ENCODE measurements at regions not wholly inside any gene's neighbourhood (a gene's known extent, or its start where the extent isn't known, plus 50 kb on each side); places are given as distances from the start of the nearest gene placed in this dataset.
A peak's percentile ranks its signal among the peaks of the same experiment; 100 is the strongest.
"Not testable (repeated sequence)": the region's sequence is repeated elsewhere in the genome, so short reads cannot be mapped to it uniquely, and the experiment has no call there.

DNA sequence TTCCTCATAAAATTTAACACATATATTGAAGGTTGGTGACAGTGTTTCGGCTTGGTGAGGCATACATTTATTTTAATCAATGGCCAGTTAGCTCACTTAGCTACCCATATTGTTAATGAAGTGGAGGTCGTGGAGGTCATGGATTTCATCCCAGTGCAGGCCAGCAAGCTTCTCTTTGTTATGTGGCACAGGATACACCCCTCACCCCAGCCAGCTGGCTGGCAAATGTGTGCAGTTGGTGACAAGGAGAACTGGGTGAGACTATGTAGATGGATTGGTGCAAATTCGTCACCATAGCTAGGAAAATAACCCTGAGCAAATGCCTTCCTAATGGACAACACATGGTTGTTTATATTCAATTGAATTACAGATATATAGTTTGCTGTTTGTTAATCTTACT is 50.5 kb upstream of the FOXP2 start:
- no peak for DNase-seq

DNA sequence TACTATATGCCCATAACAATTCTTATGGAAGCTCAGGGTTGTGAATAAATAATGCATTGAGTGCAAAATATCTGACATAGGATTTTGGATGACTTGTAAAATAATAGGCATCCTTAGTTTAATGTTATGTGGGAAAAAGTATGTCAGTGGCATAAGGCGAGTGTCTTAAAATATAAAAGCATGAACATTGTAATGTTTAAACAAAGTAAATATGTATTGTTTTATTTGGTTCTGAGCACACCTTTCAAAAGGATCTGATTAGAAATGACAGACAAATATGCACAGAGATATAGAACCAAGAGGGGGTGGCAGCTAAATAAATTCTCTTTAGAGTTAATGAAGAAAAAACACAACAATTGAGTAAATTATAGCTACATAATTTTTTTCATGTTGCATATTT is 51.3 kb upstream of the FOXP2 start:
- DNase-seq, result no peak

DNA sequence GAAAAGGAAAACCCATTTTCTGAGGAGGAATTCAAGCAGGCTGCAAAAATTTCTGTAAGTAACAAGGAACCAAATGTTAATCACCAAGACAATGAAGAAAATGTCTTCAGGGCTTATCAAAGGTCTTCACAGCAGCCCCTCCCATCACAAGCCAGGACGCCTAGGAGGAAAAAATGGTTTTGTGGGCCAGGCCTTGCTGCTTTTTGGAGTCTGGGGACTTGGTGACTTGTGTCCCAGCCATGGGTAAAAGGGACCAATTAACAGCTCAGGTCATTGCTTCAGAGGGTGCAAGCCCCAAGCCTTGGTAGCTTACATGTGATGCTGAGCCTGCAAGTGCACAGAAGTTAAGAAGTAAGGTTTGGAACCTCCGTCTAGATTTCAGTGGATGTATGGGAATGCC is 55.7 kb upstream of the FOXP2 start:
- no peak for DNase-seq

DNA sequence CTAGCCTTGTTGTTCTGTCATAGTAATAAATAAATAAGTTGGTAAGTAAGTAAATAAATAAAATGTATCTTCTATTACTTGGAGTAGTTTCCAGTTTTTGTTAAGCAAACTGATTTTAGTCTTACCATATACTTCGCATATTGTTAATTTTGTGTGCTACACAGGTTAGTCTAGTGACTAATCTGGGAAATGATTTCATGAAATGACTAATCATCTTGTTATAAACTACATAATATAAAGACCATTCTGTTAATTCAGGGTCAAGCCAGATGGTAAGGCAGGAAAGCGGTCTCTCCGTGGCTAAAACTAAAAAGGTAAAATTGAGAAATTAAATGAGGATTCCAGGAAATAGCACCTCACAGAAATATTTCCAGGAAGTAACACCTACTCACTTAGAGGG is 58.5 kb upstream of the FOXP2 start:
- DNase-seq, result no peak

DNA sequence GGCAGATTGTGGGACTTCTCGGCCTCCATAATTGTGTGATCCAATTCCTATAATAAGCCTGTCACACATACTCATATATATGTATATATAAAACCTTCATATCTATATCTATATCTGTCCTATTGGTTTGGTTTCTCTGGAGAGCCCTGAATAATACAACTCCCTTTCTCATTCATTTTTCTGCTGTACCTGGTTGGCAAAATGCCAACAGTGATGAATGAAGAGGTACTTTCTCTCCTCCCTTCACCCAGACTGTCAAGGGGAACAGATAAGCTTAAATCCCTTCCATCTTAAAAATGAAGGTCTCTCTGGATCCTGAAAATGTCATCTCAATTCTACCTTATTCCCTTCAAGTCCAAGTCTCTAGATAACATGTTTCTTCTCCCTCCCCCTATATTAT is 60.3 kb upstream of the FOXP2 start:
- peak; percentile 18 for DNase-seq

DNA sequence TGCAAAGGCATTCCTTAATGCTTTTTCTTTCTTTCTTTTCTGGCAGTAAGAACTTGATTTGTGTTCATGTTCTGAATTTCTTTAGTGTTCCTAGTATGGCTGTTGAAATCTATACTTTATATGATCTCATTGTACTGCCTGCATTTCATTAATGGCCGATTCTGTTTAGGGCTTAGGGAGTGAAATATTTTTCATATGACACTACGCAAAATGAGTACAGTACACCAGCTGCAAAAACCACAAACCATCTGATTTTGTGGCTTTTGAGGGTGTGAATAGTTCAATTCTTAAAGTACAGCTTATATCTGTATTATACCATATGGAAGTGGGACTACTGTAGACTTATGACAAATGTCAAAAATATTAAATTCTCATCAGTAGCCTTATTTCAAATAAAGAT is 69.1 kb upstream of the FOXP2 start:
- no peak for DNase-seq

DNA sequence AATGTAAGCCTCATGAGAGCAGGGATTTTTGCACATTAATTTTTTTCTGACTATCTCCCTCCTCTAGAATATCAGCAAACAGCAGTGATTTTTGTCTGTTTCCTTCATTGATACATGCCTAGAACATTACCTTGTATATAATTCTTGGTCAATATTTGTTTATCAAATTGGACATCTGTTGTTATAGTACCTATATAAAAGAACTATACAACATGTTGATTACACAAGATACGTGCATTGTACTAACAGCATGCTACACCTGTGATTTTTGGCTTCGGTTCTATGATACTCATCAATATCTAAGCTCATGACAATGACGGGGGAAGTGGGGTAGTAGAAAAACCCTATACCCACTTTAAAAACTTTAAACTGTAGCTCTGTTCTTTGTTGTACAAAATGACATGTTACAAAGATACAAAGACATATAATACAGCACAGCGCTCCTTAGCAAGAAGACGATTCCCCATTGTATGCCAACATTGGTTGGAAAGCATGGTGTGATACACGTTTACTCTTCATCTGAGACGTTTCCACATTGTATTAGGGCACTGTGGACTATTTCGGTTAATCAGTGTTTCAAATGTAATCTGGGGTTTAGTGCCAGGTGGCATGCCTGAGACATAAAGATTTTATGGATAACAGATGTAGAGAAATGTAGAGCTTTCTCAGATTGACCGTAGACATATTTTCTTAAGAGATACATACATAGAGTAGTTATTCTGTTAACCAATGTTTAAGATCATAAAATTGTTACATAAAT is 70.5 kb upstream of the FOXP2 start:
- no peak for DNase-seq

DNA sequence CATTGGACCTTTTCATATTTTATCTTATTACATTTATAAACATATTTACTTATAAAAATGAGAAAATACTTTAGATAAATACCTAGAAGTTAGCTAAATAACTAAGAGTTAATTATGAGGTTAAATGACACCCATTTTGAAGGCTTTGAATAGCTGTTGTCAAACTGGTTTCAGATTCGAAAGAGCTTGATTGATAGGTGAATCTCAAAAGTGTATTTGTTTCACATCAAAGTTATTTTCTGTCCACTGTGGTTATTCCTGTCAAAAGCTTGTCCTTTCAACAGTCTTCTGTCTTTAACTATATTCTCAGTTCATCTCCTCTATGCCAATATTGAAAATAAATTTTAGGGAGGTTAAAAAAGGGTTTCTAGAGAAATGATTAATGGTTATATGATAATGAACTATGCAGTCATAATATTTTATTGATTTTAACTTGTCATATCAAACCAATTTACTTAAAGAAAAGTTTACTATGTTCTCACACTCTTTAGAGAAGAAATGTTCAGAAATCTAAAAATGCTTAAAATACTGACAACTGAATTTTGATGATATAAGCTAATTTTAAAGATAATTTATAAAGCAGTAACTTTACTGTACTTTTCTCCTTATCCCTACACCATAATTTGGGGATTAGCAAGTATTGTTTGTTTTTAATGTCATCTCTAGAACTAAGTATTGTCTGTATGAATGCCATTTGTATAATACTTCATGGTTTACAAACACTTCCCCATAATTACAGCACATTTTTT is 72.0 kb upstream of the FOXP2 start:
- no peak for DNase-seq

DNA sequence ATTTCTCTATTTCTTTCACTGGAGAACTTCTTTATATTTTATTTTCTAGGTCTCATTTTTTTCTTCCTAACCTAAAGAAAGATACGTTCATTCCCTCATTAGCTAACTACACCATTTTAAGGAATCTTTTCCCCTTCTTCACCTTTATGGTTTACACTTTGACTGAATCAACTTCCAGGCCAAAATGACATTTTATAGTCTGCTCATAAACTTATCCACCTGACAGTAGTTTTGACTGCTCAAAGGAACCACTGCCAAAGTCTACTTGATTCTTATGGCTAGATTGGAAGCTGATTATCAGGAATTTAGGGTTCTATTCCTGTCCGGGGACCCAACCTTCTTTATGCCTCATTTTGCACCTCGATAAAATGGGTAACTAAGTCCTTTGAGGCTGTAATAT is 73.0 kb upstream of the FOXP2 start:
- DNase-seq, result no peak

DNA sequence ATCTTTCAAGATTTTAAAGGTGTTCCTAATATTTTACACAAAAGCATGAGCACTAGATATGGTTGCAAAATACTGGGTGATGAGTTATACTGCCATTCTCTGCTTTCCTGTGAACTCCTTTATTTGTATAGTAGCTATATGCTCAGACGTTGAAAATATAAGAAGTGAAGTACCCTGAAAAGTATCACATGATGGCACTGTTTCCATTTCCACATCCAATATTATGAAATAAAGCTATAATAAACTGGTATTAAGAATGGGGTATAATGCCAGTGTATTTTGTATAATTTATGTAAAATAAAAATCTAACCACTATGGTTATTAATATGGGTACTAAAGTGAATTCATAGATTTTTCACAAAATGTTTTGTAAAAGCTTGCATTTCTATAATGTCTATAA is 79.6 kb upstream of the FOXP2 start:
- DNase-seq, result no peak

DNA sequence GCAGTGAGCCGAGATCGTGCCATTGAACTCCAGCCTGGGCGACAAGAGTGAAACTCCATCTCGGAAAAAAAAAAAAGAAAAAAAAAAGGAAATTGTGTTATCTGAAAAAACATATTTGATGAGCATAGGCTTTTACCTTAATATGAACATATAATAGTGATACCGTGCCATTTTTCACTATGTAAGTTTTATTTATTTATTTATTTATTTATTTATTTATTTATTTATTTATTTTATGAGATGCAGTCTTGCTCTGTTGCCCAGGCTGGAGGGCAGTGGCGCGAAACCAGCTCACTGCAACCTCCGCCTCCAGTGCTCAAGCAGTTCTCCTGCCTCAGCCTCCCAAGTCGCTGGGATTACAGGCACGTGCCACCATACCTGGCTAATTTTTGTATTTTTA is 85.2 kb upstream of the FOXP2 start:
- DNase-seq, result not testable (repeated sequence)

DNA sequence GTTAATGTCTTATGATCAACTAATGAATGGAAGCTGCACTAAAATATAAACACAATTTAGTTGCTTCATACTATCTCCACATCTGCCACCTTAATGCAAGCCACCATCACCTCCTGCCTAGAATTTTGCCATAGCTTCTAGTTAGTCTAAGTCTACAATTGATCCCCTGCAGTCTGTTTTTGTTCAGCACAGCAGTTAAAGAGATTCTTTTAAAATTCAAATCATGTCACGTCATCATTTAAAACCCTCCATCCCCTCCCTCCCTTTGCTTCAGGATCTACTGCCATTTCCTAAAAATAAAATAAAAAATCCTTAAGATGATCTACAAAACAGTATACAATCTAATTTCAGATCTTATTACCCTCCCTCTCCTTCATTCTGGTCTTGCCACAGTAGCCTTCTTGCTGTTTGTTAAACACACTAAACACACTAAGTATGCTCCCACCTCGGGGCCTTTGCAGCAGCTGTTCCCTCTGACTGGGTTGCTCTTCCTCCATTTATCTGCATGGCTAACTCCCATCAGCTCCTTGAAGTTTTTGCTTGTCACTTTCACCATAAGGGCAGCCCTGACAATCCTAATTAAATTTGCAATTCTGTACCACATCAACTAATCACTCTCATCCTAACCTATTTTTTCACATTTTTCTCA is 97.0 kb upstream of the FOXP2 start:
- no peak for DNase-seq

DNA sequence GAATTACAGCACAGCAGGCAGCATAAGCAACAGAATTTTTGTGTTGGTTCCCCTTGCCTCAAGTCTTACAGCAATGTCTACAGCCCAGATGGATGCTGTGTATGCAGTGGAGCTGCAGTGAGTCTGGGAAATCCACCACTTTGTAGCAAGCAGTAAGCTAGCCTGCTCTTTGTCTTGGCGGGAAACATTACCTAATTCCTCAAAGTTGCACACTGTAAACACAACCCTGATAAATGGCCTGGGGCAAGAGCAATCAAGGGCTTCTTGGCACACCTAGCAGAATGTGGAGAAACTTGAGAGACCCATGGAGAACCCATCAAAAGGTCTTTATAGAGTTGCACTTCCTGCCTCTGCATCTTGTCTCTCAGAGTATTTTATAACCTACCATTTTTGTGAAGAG is 102.0 kb upstream of the FOXP2 start:
- no peak for DNase-seq

DNA sequence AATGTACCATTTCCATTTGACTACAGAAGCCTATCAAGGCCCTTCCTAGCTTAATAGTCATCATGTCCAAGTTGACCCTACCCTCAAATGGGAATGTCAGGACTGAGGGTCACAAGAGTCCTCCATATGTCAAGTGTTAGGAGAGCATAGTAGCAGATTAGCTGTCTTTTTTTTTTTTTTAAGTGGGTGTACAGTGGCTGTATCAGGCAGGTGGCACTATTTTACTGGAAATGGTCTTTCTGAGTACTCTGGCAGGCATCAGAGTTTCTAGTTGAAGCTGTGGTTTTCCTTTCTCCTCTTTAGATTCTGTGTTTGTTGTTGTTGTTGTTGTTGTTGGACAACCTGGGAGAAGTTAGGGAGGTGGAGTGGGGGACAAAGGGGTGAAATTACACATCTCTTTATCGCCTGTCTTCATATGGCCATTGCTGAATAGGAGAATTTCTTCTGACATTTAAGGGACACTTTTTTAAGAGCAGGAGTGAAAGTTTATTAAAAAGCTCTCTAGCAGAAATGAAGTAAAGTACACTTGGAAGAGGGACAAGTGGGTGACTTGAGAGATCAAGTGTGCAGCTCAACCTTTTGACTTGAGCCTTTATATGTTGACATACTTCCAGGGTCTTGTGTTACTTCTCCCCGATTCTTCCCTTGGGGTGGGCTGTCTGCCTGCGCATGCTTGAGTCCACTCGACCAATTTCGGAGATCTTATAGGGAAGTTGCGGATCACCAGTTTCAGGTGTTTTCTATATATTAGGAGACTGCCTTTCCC is 104.1 kb upstream of the FOXP2 start:
- DNase-seq, result no peak

DNA sequence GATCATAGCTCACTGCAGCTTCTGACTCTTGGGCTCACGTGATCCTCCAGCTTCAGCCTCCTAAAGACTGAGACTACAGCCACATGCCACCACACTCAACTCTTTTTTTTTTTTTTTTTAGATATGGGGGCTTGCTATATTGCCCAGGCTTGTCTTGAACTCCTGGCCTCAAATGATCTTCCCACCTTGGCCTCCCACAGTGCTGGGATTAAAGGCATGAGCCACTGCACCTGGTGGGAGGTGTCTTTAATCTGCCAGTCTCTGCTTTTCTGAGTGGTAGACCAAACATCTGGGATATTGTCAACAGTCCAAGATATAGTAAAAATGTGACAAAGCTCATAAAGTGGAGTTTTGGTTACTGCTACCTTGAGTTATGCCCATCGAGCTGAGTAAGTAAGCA is 104.9 kb upstream of the FOXP2 start:
- DNase-seq, result no peak

DNA sequence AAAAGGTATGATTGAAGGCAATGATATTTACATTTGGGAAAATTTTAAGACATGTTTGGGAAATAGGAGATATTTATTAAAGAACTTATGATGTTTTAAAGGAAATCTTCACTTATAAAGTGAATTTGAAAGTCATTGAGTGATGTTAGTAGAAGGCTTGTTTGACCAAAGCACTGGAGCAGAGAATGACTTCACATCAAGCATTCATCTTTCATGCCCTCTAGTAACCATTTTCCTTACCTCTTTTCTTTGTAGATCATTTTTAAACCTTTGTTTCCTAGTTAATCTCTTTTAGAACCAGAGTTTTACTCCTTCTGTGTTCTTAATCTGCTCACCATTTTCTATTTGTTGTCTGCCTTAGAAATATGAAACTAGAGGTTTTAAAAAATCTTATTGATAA is 111.3 kb upstream of the FOXP2 start:
- DNase-seq, result no peak

DNA sequence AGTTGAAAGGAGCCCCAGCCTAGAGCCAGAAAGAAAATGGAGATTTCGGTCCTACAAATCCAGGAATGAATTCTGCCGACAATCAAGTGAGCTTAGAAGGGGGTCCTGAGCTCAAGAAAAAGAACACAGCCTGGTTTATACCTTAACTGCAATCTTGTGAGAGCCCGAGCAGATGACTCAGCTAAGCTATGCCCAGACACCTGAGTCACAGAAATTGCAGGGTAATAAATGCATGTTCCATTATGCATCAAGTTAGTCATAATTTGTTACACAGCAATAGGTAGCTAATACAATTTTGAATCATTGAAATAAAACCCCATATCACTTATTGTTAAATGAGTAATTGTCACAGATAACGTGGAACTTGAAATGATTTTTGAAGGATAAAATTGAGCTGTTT is 111.8 kb upstream of the FOXP2 start:
- DNase-seq, result no peak

DNA sequence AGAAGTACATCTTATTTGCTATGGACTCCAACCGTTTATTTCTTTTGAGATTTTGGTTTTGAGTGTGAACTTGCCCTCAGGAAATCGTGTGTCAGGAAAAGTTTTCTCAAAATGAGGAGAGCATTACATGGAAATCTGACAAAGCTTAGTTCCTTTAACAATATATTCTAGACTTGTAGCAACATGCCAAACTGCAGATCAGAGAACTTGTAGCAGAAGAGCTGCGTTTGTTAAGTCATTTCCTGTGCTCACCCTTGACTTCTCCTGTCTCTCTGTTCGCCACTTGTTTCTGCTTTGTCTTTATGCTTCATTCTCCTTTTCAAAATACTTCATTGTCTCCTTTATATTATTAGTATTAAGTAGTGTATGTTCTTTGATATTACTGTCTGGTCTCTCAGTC is 116.6 kb upstream of the FOXP2 start:
- no peak for DNase-seq

DNA sequence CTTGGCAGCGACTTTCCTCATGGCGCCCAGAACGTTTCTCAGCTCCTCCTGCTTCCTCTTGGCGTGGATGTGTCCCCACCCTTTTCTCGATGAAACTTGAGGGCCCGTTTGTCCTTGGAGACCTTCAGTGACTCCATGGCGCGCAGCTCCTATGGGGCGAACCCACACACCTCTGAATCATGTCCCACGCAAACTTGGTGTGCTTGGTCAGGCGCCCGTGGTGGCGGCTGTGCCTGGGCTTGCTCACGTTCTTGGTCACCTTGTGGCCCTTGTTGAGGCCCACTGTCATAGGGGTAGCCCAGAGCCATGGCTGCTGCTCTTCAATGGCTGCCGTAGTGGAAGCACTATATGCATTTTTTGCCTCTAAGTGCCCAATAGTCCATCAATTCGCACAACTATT is 117.5 kb upstream of the FOXP2 start:
- DNase-seq, result no peak

DNA sequence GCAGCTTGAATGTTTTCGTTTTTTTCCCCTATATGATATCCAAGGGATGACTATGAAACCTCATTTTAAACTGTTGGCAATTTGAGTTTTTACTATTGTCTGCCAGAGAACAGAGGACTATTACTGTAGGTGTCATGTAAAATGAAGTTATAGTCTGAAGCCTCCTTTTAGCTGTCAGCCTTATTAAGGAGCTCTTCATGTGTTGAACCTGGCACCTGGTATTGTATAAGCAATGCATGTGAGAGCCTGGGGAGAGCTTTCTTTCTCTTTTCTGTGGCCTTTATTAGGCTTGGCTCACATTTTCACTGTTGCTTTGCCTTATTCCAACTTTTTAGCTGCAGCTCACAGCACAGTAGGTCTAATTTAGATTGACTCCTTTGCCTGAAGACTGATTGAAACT is 119.1 kb upstream of the FOXP2 start:
- DNase-seq, result no peak

DNA sequence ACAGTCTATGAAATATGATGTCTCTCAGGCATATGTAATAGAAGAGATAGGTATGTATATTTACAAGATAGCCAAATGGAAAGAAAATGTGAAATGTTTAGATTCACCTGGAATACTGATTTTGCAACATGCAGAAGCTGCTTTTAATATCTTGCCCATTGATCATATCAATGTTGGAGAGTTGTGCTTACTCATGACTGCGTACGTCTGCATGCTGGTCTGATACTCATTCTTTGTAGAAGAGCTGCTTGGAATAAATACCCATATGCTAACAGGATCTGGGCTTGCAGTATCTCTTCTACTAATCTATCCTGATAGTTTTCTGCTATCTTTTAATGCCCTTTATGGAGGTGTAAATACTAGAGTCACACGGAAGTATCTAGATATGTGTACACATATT is 120.6 kb upstream of the FOXP2 start:
- DNase-seq, result no peak

DNA sequence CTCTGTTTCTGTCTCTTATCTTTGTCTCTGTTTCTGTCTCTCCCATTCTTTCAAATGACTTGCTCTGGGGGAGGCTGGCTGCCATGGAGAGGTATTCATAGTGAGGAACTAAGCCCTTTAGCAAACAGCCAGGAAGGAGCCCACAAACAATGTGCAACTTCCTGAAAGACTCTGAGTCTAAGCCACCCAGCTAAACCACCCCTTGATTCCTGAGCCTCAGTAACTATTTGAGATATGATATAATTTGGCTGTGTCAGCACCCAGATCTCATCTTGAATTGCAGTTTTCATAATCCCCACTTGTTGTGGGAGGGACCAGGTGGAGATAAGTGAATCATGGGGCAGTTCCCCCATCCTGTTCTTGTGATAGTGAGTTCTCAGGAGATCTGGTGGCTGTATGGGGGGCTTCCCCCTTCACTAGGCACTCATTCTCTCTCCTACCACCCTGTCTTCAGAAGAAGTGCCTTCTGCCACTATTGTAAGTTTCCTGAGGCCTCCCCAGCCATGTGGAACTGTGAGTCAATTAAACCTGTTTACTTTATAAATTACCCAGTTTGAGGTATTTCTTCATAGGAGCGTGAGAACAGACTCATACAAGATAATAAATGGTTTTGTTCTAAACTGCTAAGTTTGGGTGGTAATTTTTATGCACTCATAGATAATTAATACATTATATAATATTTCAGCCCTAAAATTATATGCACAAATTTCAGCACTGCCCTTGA is 121.2 kb upstream of the FOXP2 start:
- no peak for DNase-seq

DNA sequence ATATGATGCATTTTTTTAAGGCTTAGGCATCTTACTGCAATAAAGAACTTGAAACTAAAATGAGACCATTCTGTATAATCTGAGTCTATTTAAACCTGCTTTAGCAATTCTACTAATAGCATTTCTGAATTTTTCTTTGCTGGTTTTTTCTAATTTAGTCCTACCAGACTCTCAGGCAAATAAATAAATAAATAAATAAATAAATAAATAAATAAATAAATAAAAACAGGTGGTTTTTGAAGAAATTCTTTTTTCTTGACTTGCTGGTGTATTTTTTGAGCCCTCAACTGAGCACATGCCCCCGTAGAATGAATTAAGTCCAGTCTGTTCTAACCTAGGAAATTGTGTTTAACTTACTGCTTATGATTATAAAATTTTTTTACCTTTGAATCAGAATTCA is 134.7 kb upstream of the FOXP2 start:
- DNase-seq, result no peak

All from NCI-H1105 (cell line).